Mesothelial cell of epicardium (in vitro differentiated cells): ENCODE measurements at regions not wholly inside any gene's neighbourhood (a gene's known extent, or its start where the extent isn't known, plus 50 kb on each side); places are given as distances from the start of the nearest gene placed in this dataset.

ENCODE experiments used
- DNase-seq, 2 experiments: peaks; one replicate each; pipeline ENCODE4 v3.0.0; 2021; ENCODE audit warnings: low spot score in 2 of 2; ENCODE audit not compliant: unreplicated experiment in 2 of 2
- H3K27ac Mint-ChIP-seq: 2 replicates; pipeline ENCODE4 v1.8.0; 2021; ENCODE audit warnings: mixed read lengths
- H3K27me3 Mint-ChIP-seq: 2 replicates; pipeline ENCODE4 v1.8.0; 2021; ENCODE audit warnings: low read depth, mixed read lengths
- H3K36me3 Mint-ChIP-seq: 2 replicates; pipeline ENCODE4 v1.8.0; 2021; ENCODE audit warnings: mixed read lengths
- H3K4me1 Mint-ChIP-seq: 2 replicates; pipeline ENCODE4 v1.8.0; 2021; ENCODE audit warnings: mixed read lengths
- H3K4me3 Mint-ChIP-seq: 2 replicates; pipeline ENCODE4 v1.8.0; 2021; ENCODE audit warnings: mild to moderate bottlenecking, moderate library complexity, mixed read lengths
- H3K9me3 Mint-ChIP-seq: 2 replicates; pipeline ENCODE4 v1.8.0; 2021; ENCODE audit warnings: mixed read lengths
- TF ChIP-seq, protein P1 (sequence below): fragments of 200-600 bp; sonication (generic); IDR thresholded peaks from one replicate; pipeline ENCODE4 v1.5.0; 2021; ENCODE audit warnings: antibody characterized with exemption; ENCODE audit not compliant: unreplicated experiment

DNA sequence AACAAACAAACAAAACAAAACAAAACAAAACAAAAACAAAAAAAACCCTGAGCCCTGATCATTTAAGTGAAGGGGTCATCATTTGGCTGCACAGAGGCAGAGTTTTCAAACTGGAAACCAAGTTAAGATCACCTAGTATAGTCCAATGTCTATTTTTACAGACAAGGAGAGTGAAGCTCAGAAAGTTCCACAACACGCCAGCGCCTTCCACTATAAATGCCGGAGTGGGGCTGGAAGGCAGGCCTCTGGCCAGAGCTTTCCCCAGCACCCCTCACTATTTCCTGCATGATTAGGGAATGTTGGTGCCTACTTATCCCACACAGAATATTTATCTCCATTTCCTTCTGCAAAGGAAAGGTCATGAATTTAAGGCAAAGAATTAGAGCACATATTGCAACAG, 319.7 kb upstream of the WWC1 start:
- no peaks in the 10 kb centered on the region for H3K9me3 Mint-ChIP-seq
- DNase-seq: no peak
- peaks cover 26% of the 10 kb centered on the region for H3K4me1 Mint-ChIP-seq
- H3K27me3 Mint-ChIP-seq: no peaks in the 10 kb centered on the region
- H3K4me3 Mint-ChIP-seq: no peak overlapping the region
- TF ChIP-seq, protein P1, sequence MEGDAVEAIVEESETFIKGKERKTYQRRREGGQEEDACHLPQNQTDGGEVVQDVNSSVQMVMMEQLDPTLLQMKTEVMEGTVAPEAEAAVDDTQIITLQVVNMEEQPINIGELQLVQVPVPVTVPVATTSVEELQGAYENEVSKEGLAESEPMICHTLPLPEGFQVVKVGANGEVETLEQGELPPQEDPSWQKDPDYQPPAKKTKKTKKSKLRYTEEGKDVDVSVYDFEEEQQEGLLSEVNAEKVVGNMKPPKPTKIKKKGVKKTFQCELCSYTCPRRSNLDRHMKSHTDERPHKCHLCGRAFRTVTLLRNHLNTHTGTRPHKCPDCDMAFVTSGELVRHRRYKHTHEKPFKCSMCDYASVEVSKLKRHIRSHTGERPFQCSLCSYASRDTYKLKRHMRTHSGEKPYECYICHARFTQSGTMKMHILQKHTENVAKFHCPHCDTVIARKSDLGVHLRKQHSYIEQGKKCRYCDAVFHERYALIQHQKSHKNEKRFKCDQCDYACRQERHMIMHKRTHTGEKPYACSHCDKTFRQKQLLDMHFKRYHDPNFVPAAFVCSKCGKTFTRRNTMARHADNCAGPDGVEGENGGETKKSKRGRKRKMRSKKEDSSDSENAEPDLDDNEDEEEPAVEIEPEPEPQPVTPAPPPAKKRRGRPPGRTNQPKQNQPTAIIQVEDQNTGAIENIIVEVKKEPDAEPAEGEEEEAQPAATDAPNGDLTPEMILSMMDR: no peak
- H3K36me3 Mint-ChIP-seq: no peaks in the 10 kb centered on the region
- no peak overlapping the region for H3K27ac Mint-ChIP-seq

DNA sequence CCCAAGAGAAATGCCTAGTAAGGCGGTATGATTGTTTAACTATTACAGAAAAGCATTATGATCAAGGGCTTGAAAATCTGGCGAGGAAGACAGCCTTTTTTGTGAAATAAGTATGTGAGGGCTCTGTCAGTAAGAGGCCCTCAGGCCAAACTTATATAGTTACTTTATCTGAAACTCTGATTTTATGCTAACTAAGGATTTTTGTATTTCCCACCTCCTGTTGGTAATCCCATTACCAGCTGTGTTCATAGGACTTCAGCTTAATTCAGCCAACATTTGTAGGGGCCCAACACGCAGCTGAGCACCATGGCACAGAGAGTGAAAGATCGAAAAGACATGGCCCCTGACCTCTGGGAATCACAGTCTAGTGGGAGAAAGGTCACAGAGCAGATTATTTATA, 318.3 kb upstream of the WWC1 start:
- peaks cover 12% of the 10 kb centered on the region for H3K4me1 Mint-ChIP-seq
- no peak overlapping the region for H3K4me3 Mint-ChIP-seq
- no peak overlapping the region for H3K27ac Mint-ChIP-seq
- TF ChIP-seq, protein P1: no peak
- H3K27me3 Mint-ChIP-seq: no peaks in the 10 kb centered on the region
- H3K9me3 Mint-ChIP-seq: no peaks in the 10 kb centered on the region
- no peak for DNase-seq
- no peaks in the 10 kb centered on the region for H3K36me3 Mint-ChIP-seq

DNA sequence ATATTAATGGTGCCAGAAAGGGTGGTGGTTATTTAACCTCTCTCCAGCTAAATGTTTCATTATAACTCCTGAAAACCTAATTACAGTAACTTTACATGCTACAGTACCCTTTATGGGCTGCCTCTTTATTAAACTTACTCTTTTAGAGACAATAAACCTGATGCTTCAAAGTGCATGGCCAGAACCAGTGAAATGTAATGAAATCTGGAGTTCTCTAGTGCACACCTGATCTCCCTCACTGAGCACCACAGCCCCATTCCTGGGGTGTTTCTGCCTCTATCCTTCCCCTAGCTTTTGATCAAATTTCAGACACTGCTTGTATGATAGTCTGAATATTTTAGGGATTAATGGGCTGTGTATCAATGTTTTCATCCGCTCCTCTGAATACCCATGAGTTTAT, 306.5 kb upstream of the WWC1 start:
- Mint-ChIP-seq H3K4me1 (no peaks in the 10 kb centered on the region), H3K36me3 (no peaks in the 10 kb centered on the region), H3K9me3 (peaks cover 12% of the 10 kb centered on the region), H3K4me3 (no peak overlapping the region), H3K27ac (no peak overlapping the region), H3K27me3 (no peaks in the 10 kb centered on the region)
- TF ChIP-seq, protein P1: no peak
- DNase-seq: no peak

DNA sequence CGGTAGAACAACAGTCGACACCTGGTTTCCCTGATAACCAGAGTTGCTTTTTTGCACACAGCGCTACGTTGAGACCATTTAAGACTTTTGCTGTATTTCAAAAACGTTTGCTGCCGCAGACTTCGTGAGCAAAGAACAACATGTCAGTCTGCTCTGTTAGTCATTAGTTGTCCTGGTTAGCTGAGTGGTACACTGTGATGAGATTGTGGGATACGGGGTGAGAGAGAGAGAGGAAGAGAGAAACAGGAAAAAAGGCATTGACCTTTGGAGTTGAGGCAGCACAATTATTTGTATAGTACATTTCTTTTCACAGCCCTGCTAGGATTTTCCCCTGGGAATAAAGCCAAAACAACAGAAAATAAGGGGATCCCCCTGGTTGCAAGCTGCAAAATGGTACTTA, 306.1 kb upstream of the WWC1 start:
- DNase-seq: no peak
- H3K27ac Mint-ChIP-seq: no peak overlapping the region
- H3K4me1 Mint-ChIP-seq: no peaks in the 10 kb centered on the region
- H3K27me3 Mint-ChIP-seq: no peaks in the 10 kb centered on the region
- TF ChIP-seq, protein P1: no peak
- peaks cover 9% of the 10 kb centered on the region for H3K9me3 Mint-ChIP-seq
- no peaks in the 10 kb centered on the region for H3K36me3 Mint-ChIP-seq
- H3K4me3 Mint-ChIP-seq: no peak overlapping the region

DNA sequence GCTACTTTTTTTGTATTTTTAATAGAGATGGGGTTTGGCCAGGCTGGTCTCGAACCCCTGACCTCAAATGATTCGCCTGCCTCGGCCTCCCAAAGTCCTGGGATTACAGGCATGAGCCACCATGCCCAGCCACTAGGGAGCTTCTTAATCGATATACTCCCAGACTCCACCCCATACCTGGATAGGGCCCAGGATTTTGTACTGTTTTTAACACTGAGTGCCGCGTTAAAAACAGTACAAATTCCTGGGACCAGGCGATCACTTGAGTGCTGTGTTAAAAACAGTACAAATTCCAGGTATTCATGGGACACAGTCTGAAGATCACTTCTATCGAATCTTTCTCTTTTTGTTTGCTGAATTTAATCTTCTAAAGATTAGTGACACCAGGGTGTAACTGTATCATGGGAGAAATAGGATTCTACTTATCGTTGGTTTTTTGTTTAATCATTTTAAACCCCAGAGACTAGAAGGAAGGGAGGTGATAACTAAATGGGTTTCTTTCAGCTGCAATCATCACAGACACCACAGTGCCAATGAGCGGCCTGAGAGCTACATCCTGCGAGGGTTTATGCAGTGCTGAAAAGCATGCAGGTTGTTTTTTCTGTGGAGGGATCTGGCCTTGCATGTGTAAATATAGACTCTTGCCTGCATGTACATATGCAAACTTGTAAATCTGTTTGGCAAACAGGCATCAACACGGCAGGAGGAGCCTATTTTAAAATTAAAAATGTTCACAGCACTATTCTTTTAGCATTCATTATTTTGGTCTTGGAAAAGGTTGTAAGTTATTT, 303.8 kb upstream of the WWC1 start:
- no peak overlapping the region for H3K27ac Mint-ChIP-seq
- TF ChIP-seq, protein P1: no peak
- no peaks in the 10 kb centered on the region for H3K27me3 Mint-ChIP-seq
- H3K36me3 Mint-ChIP-seq: no peaks in the 10 kb centered on the region
- peaks cover 3% of the 10 kb centered on the region for H3K9me3 Mint-ChIP-seq
- no peak for DNase-seq
- no peaks in the 10 kb centered on the region for H3K4me1 Mint-ChIP-seq
- H3K4me3 Mint-ChIP-seq: no peak overlapping the region

DNA sequence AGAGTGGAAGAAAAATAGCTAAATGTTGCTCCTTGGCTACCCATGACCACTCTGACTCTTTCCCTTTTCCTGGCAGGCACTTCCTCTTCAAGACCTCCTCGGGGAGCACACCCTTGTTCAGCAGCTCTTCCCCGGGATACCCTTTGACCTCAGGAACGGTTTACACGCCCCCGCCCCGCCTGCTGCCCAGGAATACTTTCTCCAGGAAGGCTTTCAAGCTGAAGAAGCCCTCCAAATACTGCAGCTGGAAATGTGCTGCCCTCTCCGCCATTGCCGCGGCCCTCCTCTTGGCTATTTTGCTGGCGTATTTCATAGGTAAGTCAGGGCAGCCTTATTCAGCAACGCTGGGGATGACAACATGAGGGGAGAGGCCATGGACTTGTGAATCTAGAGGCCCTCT, 298.6 kb upstream of the WWC1 start:
- no peak overlapping the region for H3K4me3 Mint-ChIP-seq
- no peaks in the 10 kb centered on the region for H3K27me3 Mint-ChIP-seq
- TF ChIP-seq, protein P1: no peak

More for the DNA sequence above, 298.6 kb upstream of the WWC1 start:
- no peak for DNase-seq
- Mint-ChIP-seq H3K9me3 (peaks cover 3% of the 10 kb centered on the region), H3K4me1 (peaks cover 28% of the 10 kb centered on the region), H3K27ac (no peak overlapping the region), H3K36me3 (no peaks in the 10 kb centered on the region)
